ENCODE measurements at regions not wholly inside any gene's neighbourhood (a gene's known extent, or its start where the extent isn't known, plus 50 kb on each side); places are given as distances from the start of the nearest gene placed in this dataset.

- DNase-seq (ENCODE audit: low read depth) = no peak
- no peaks in the 10 kb centered on the region for H3K36me3 ChIP-seq (ENCODE audit: control insufficient read depth, insufficient read depth, low read length)
- H3K27me3 ChIP-seq (ENCODE audit: control insufficient read depth, insufficient read depth, low read length) = no peaks in the 10 kb centered on the region
- H3K4me3 ChIP-seq (ENCODE audit: low read depth, low read length) = no peak overlapping the region
- TF ChIP-seq CTCF (IDR thresholded peaks at IDR 0.05; ENCODE audit: insufficient read depth, low read length, poor library complexity, severe bottlenecking) = no peak
Measured at GRCh38 chr12:87676731-87677130, 352.5 kb downstream of the C12orf50 start.

GRCh38 chr12:87671757-87672156, 357.4 kb downstream of the C12orf50 start:
- Histone ChIP-seq H3K4me3 (ENCODE audit: low read depth, low read length) (no peak overlapping the region), H3K36me3 (ENCODE audit: control insufficient read depth, insufficient read depth, low read length) (no peaks in the 10 kb centered on the region), H3K27me3 (ENCODE audit: control insufficient read depth, insufficient read depth, low read length) (no peaks in the 10 kb centered on the region)
- no peak for TF ChIP-seq CTCF (IDR thresholded peaks at IDR 0.05; ENCODE audit: insufficient read depth, low read length, poor library complexity, severe bottlenecking)
- no peak for DNase-seq (ENCODE audit: low read depth)

- DNase-seq (ENCODE audit: low read depth) = no peak
- TF ChIP-seq CTCF (IDR thresholded peaks at IDR 0.05; ENCODE audit: insufficient read depth, low read length, poor library complexity, severe bottlenecking) = no peak
- Histone ChIP-seq H3K36me3 (ENCODE audit: control insufficient read depth, insufficient read depth, low read length) (no peaks in the 10 kb centered on the region), H3K4me3 (ENCODE audit: low read depth, low read length) (no peak overlapping the region), H3K27me3 (ENCODE audit: control insufficient read depth, insufficient read depth, low read length) (no peaks in the 10 kb centered on the region)
Measured at GRCh38 chr12:87670448-87670847, 358.8 kb downstream of the C12orf50 start.

DNA sequence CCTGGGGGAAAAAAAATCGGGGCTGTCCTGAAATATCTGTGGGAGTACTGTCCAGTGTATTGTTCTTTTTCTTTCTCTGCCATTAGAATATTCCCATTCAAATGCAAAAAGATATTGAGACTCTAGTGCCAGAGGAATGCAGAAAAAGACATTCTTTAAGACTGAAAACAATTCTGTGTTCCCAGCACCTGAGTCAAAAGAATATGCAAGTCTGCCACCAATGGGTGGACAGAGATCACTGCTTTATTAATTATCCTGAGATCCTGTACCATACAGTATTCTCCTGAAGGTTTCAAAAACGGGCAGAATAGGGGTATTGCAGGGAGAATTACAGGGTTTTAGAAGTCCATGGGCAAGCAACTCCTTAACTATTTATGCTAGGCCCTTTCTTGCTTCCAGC, 361.8 kb downstream of the C12orf50 start:
- Histone ChIP-seq H3K27me3 (ENCODE audit: control insufficient read depth, insufficient read depth, low read length) (no peaks in the 10 kb centered on the region), H3K36me3 (ENCODE audit: control insufficient read depth, insufficient read depth, low read length) (no peaks in the 10 kb centered on the region), H3K4me3 (ENCODE audit: low read depth, low read length) (no peak overlapping the region)
- peak; percentile 30 for TF ChIP-seq CTCF (IDR thresholded peaks at IDR 0.05; ENCODE audit: insufficient read depth, low read length, poor library complexity, severe bottlenecking)
- no peak for DNase-seq (ENCODE audit: low read depth)

- no peak for TF ChIP-seq CTCF (IDR thresholded peaks at IDR 0.05; ENCODE audit: insufficient read depth, low read length, poor library complexity, severe bottlenecking)
- peak overlapping the region; percentile 16 for H3K4me3 ChIP-seq (ENCODE audit: low read depth, low read length)
- no peaks in the 10 kb centered on the region for H3K36me3 ChIP-seq (ENCODE audit: control insufficient read depth, insufficient read depth, low read length)
- DNase-seq (ENCODE audit: low read depth) = no peak
- no peaks in the 10 kb centered on the region for H3K27me3 ChIP-seq (ENCODE audit: control insufficient read depth, insufficient read depth, low read length)
Measured at GRCh38 chr12:87661786-87662377, 367.3 kb downstream of the C12orf50 start.
